GM21737 (cell line): ENCODE measurements at regions not wholly inside any gene's neighbourhood (a gene's known extent, or its start where the extent isn't known, plus 50 kb on each side); places are given as distances from the start of the nearest gene placed in this dataset.
"Not testable (repeated sequence)": the region's sequence is repeated elsewhere in the genome, so short reads cannot be mapped to it uniquely, and the experiment has no call there.

Experiments used
- ATAC-seq: cut with Tn5 transposase; IDR thresholded peaks from one replicate; pipeline ENCODE4 v1.9.1; 2021; ENCODE audit warnings: mild to moderate bottlenecking, moderate library complexity; ENCODE audit not compliant: unreplicated experiment

GRCh38 chr20:16863303-16863702, 115.1 kb downstream of the OTOR start:
- no peak for ATAC-seq

GRCh38 chr20:16864069-16864468, 115.9 kb downstream of the OTOR start:
- ATAC-seq: no peak

GRCh38 chr20:16864963-16865362, 116.8 kb downstream of the OTOR start:
- no peak for ATAC-seq

- no peak for ATAC-seq
Measured at GRCh38 chr20:16865406-16865805, 117.2 kb downstream of the OTOR start.

GRCh38 chr20:16873124-16873523, 125.0 kb downstream of the OTOR start:
- not testable (repeated sequence) for ATAC-seq

- no peak for ATAC-seq
Measured at GRCh38 chr20:16877053-16877554, 128.9 kb downstream of the OTOR start.

- ATAC-seq: no peak
Measured at GRCh38 chr20:16885746-16886145, 137.6 kb downstream of the OTOR start.

- ATAC-seq: no peak
Measured at GRCh38 chr20:16898433-16898832, 150.3 kb downstream of the OTOR start.

- no peak for ATAC-seq
Measured at GRCh38 chr20:16902662-16903061, 154.5 kb downstream of the OTOR start.

GRCh38 chr20:16904751-16905150, 156.6 kb downstream of the OTOR start:
- ATAC-seq: no peak

GRCh38 chr20:16914277-16914676, 166.1 kb downstream of the OTOR start:
- ATAC-seq: no peak

- no peak for ATAC-seq
Measured at GRCh38 chr20:16916165-16916564, 168.0 kb downstream of the OTOR start.

GRCh38 chr20:16917636-16918035, 169.5 kb downstream of the OTOR start:
- ATAC-seq: no peak

- no peak for ATAC-seq
Measured at GRCh38 chr20:16918366-16918765, 170.2 kb downstream of the OTOR start.

- ATAC-seq: no peak
Measured at GRCh38 chr20:16919841-16920240, 171.7 kb downstream of the OTOR start.

- no peak for ATAC-seq
Measured at GRCh38 chr20:16922834-16923233, 174.7 kb downstream of the OTOR start.

- no peak for ATAC-seq
Measured at GRCh38 chr20:16926626-16927430, 178.7 kb downstream of the OTOR start.

GRCh38 chr20:16929756-16930155, 181.6 kb downstream of the OTOR start:
- ATAC-seq: no peak

- ATAC-seq: no peak
Measured at GRCh38 chr20:16930656-16931055, 182.5 kb downstream of the OTOR start.

GRCh38 chr20:16939051-16939450, 190.9 kb downstream of the OTOR start:
- no peak for ATAC-seq

- no peak for ATAC-seq
Measured at GRCh38 chr20:16940701-16941100, 192.5 kb downstream of the OTOR start.

- ATAC-seq: no peak
Measured at GRCh38 chr20:16942051-16942450, 193.9 kb downstream of the OTOR start.

GRCh38 chr20:16942756-16943155, 194.6 kb downstream of the OTOR start:
- no peak for ATAC-seq
